Calu3 (cell line): ENCODE measurements at regions not wholly inside any gene's neighbourhood (a gene's known extent, or its start where the extent isn't known, plus 50 kb on each side); places are given as distances from the start of the nearest gene placed in this dataset.

ENCODE experiments used
- BruUV-seq: library from RNA; stranded (reverse); fragments of 400-500 nt; replicated peaks from 2 replicates; lab custom pipeline; 2021; lab: Mats Ljungman, UMichigan
- CTCF ChIA-PET: fragments of 300-600 bp; sonication (Branson Sonifier 250); formaldehyde crosslinking; loops from one replicate; lab custom pipeline; 2022; ENCODE audit warnings: antibody characterized with exemption; lab: Charles Lee
- DNase-seq: peaks from one replicate; pipeline ENCODE4 v3.0.0; 2022
- H3K27ac Mint-ChIP-seq: one replicate; pipeline ENCODE4 v1.8.0; 2022; ENCODE audit warnings: mixed read lengths; ENCODE audit not compliant: unreplicated experiment
- H3K27me3 Mint-ChIP-seq: one replicate; pipeline ENCODE4 v1.8.0; 2022; ENCODE audit warnings: mixed read lengths; ENCODE audit not compliant: unreplicated experiment
- H3K36me3 Mint-ChIP-seq: one replicate; pipeline ENCODE4 v1.8.0; 2022; ENCODE audit warnings: mild to moderate bottlenecking, moderate library complexity, mixed read lengths; ENCODE audit not compliant: insufficient read depth, unreplicated experiment
- H3K4me1 Mint-ChIP-seq: one replicate; pipeline ENCODE4 v1.8.0; 2022; ENCODE audit warnings: mild to moderate bottlenecking, low read depth, mixed read lengths; ENCODE audit not compliant: unreplicated experiment
- H3K4me3 Mint-ChIP-seq: one replicate; pipeline ENCODE4 v1.8.0; 2022; ENCODE audit warnings: mild to moderate bottlenecking, low read depth, moderate library complexity, mixed read lengths; ENCODE audit not compliant: unreplicated experiment
- H3K9me3 Mint-ChIP-seq: one replicate; pipeline ENCODE4 v1.8.0; 2022; ENCODE audit warnings: low read depth, mixed read lengths; ENCODE audit not compliant: unreplicated experiment
- CTCF ChIP-seq: fragments of 200-600 bp; IDR thresholded peaks from one replicate; pipeline ENCODE4 v1.8.0; 2022; ENCODE audit warnings: antibody characterized with exemption; ENCODE audit not compliant: unreplicated experiment
- intact Hi-C: fragments of 100-400 bp; cut with micrococcal nuclease; formaldehyde crosslinking; loops from one replicate; pipeline ENCODE4 v1.10.0; 2022; ENCODE audit not compliant: unreplicated experiment

GRCh38 chr10:83957168-83957947, 182.0 kb upstream of the GHITM start:
- BruUV-seq, result no TSS peak
- peaks cover 15% of the 10 kb centered on the region for H3K27me3 Mint-ChIP-seq
- H3K4me3 Mint-ChIP-seq, result no peak overlapping the region
- no peaks in the 10 kb centered on the region for H3K4me1 Mint-ChIP-seq
- DNase-seq, result no peak
- H3K9me3 Mint-ChIP-seq, result no peaks in the 10 kb centered on the region
- TF ChIP-seq CTCF, result no peak
- no peak overlapping the region for H3K27ac Mint-ChIP-seq
- intact Hi-C loops, result no loop called here
- no peaks in the 10 kb centered on the region for H3K36me3 Mint-ChIP-seq
- CTCF ChIA-PET, result no interaction called here

- no peak for TF ChIP-seq CTCF
- Mint-ChIP-seq H3K27me3 (peaks cover 35% of the 10 kb centered on the region), H3K4me3 (no peak overlapping the region), H3K36me3 (no peaks in the 10 kb centered on the region), H3K4me1 (no peaks in the 10 kb centered on the region), H3K27ac (no peak overlapping the region), H3K9me3 (no peaks in the 10 kb centered on the region)
- no TSS peak for BruUV-seq
- DNase-seq, result no peak
- CTCF ChIA-PET, result interaction anchor here (0.5 kb wide), 1 partner anchor 67 kb away, joined by 3 read pairs; no protein-coding TSS in a partner anchor
- intact Hi-C loops, result no loop called here
These were observed 180.0 kb upstream of the GHITM start for GRCh38 chr10:83959328-83959727.

GRCh38 chr10:83960125-83960524, 179.2 kb upstream of the GHITM start:
- no peaks in the 10 kb centered on the region for H3K36me3 Mint-ChIP-seq

GRCh38 chr10:83961620-83962019, 177.7 kb upstream of the GHITM start:
- no peaks in the 10 kb centered on the region for H3K4me1 Mint-ChIP-seq
- H3K9me3 Mint-ChIP-seq, result no peaks in the 10 kb centered on the region
- no peak overlapping the region for H3K27ac Mint-ChIP-seq
- TF ChIP-seq CTCF, result no peak
- intact Hi-C loops, result no loop called here
- H3K4me3 Mint-ChIP-seq, result no peak overlapping the region
- DNase-seq, result no peak
- H3K36me3 Mint-ChIP-seq, result no peaks in the 10 kb centered on the region
- peaks cover 54% of the 10 kb centered on the region for H3K27me3 Mint-ChIP-seq
- BruUV-seq, result no TSS peak
- CTCF ChIA-PET, result no interaction called here

More at GRCh38 chr10:83960125-83960524, 179.2 kb upstream of the GHITM start:
- no TSS peak for BruUV-seq
- TF ChIP-seq CTCF, result no peak
- no peak for DNase-seq
- Mint-ChIP-seq H3K4me1 (no peaks in the 10 kb centered on the region), H3K27ac (no peak overlapping the region), H3K4me3 (no peak overlapping the region), H3K9me3 (no peaks in the 10 kb centered on the region), H3K27me3 (peaks cover 43% of the 10 kb centered on the region)
- intact Hi-C loops, result no loop called here
- CTCF ChIA-PET, result no interaction called here
